A673 (cell line): ENCODE measurements at regions not wholly inside any gene's neighbourhood (a gene's known extent, or its start where the extent isn't known, plus 50 kb on each side); places are given as distances from the start of the nearest gene placed in this dataset.

Source experiments
- CTCF ChIP-seq: fragments of 300-800, 200-600 bp; sonication (generic); conservative IDR thresholded peaks from 2 replicates; pipeline ENCODE4 v1.5.1; 2017; ENCODE audit warnings: low read depth, mild to moderate bottlenecking, antibody characterized with exemption, low read length, moderate library complexity, mixed read lengths
- EZH2 ChIP-seq: fragments of 200-600 bp; sonication (generic); IDR thresholded peaks from 2 replicates; pipeline ENCODE4 v1.6.1; 2017; ENCODE audit warnings: borderline replicate concordance, low read depth, mild to moderate bottlenecking, mixed read lengths, antibody characterized with exemption, low read length; ENCODE audit not compliant: poor library complexity, severe bottlenecking

GRCh38 chr10:90372451-90372850, 485.4 kb downstream of the HTR7 start:
- TF ChIP-seq CTCF (no peak), EZH2 (no peak)
